ENCODE measurements at regions not wholly inside any gene's neighbourhood (a gene's known extent, or its start where the extent isn't known, plus 50 kb on each side); places are given as distances from the start of the nearest gene placed in this dataset.

- no peak overlapping the region for H4K5ac ChIP-seq (ENCODE audit: insufficient read length, low read depth, low read length)
- no peak overlapping the region for H4K8ac ChIP-seq (ENCODE audit: extremely low read depth, insufficient read depth, low read length)
- POLR2A ChIA-PET (ENCODE audit: partially characterized antibody), result no interaction called here
- no peak overlapping the region for H2BK15ac ChIP-seq (ENCODE audit: low read length)
- TF ChIP-seq CREB1 (IDR thresholded peaks at IDR 0.05), result no peak
- TF ChIP-seq TCF12 (IDR thresholded peaks at IDR 0.05; ENCODE audit: low read depth, low read length), result no peak
- no peak for TF ChIP-seq SP4 (IDR thresholded peaks at IDR 0.05; ENCODE audit: low read length)
- no peak for TF ChIP-seq SP1 (IDR thresholded peaks at IDR 0.05; ENCODE audit: low read depth, low read length)
- no peak overlapping the region for H2BK120ac ChIP-seq (replicated peaks; ENCODE audit: low read depth, low read length)
- no peak overlapping the region for H3K56ac ChIP-seq (replicated peaks; ENCODE audit: insufficient read length, low read depth, low read length)
- no peak for FAIRE-seq
- no peak overlapping the region for H3K4me3 ChIP-seq (ENCODE audit: extremely low read depth in 1 of 4, insufficient read depth in 2 of 4, low read depth in 3 of 4, low read length in 4 of 4)
- no peak overlapping the region for H3K14ac ChIP-seq (ENCODE audit: insufficient read length)
- H3K4me1 ChIP-seq (replicated peaks in 1 of 4; ENCODE audit: control insufficient read depth in 3 of 4, insufficient read depth in 4 of 4, low read length in 3 of 4), result no peaks in the 10 kb centered on the region
- no peaks in the 10 kb centered on the region for H3K79me2 ChIP-seq (ENCODE audit: control insufficient read depth in 1 of 2, insufficient read depth in 2 of 2, low read length in 2 of 2)
- no peak overlapping the region for H2AK5ac ChIP-seq (ENCODE audit: low read depth, low read length)
- no peak overlapping the region for H3K18ac ChIP-seq (ENCODE audit: extremely low read depth, low read length)
- no peaks in the 10 kb centered on the region for H3K36me3 ChIP-seq (ENCODE audit: control insufficient read depth in 2 of 4, insufficient read depth in 4 of 4, low read length in 3 of 4)
- H4K91ac ChIP-seq (replicated peaks; ENCODE audit: insufficient read length, low read length), result no peak overlapping the region
- H3K4me2 ChIP-seq (ENCODE audit: insufficient read depth in 1 of 2, low read depth in 2 of 2, low read length in 2 of 2), result no peak overlapping the region
- no peak overlapping the region for H3K9ac ChIP-seq (replicated peaks in 1 of 4; ENCODE audit: extremely low read depth in 1 of 4, low read depth in 3 of 4, low read length in 3 of 4)
- CTCF ChIA-PET (ENCODE audit: partially characterized antibody), result interaction anchor here (1.2 kb wide), 1 partner anchor 219 kb away, joined by 3 read pairs; no protein-coding TSS in a partner anchor
- no peak overlapping the region for H3K4ac ChIP-seq (replicated peaks; ENCODE audit: insufficient read length, low read depth, low read length)
- no peak overlapping the region for H3K27ac ChIP-seq (ENCODE audit: low read depth, low read length)
- H2BK12ac ChIP-seq (ENCODE audit: low read depth, low read length), result no peak overlapping the region
- no peak overlapping the region for H3K23ac ChIP-seq (ENCODE audit: insufficient read length)
- no peaks in the 10 kb centered on the region for H3K9me3 ChIP-seq (ENCODE audit: insufficient read depth in 2 of 2, low read depth in 1 of 2, low read length in 1 of 2)
- H4K20me1 ChIP-seq (replicated peaks in 1 of 2; ENCODE audit: control insufficient read depth in 1 of 2, insufficient read depth in 2 of 2, low read length in 2 of 2), result no peaks in the 10 kb centered on the region
- H2BK20ac ChIP-seq (ENCODE audit: low read length), result no peak overlapping the region
- H3K79me1 ChIP-seq (ENCODE audit: low read depth, low read length), result no peaks in the 10 kb centered on the region
- H2BK5ac ChIP-seq (ENCODE audit: low read depth, low read length), result no peak overlapping the region
- no peak overlapping the region for H2AFZ ChIP-seq (ENCODE audit: low read length)
- no peaks in the 10 kb centered on the region for H3K23me2 ChIP-seq (ENCODE audit: low read depth, low read length)
- no peaks in the 10 kb centered on the region for H3K27me3 ChIP-seq (replicated peaks in 1 of 4; ENCODE audit: control insufficient read depth in 3 of 4, extremely low read depth in 1 of 4, insufficient read depth in 3 of 4, low read length in 3 of 4)
- DNase-seq (ENCODE audit: low read depth in 1 of 2, low spot score in 2 of 2), result no peak
Measured at GRCh38 chr2:44851518-44851917, 90.0 kb upstream of the SIX3 start.

Measured in H1 (cell line).